ENCODE measurements at regions not wholly inside any gene's neighbourhood (a gene's known extent, or its start where the extent isn't known, plus 50 kb on each side); places are given as distances from the start of the nearest gene placed in this dataset.

DNA sequence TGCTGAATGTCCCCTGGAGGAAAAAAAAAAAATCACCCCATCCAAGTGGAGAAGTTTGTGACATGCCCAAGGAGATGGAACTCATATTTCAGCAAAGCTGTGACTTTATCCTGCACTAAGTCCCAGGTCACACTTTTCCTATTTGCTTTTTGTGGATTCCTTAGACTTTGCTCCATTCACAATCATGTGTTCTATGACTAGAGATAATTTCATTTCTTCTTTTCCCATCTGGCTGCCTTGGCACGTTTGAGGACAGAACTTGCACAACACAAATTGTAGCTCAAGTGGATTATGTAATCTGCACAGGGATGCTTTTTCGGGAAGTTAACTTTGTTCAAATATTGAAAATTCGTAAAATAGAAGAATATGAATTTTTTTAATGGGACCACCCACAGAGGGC, 100.7 kb upstream of the PTPN1 start:
- no peaks in the 10 kb centered on the region for H3K9me3 Mint-ChIP-seq
- no peaks in the 10 kb centered on the region for H3K4me1 Mint-ChIP-seq
- no peaks in the 10 kb centered on the region for H3K36me3 Mint-ChIP-seq (ENCODE audit: insufficient read depth)
- no peak for DNase-seq (ENCODE audit: low spot score in 2 of 2)
- no peak overlapping the region for H3K4me3 Mint-ChIP-seq
- peaks cover 25% of the 10 kb centered on the region for H3K27me3 Mint-ChIP-seq
- no peak overlapping the region for H3K27ac Mint-ChIP-seq (ENCODE audit: low read depth)
- ATAC-seq (replicated peaks; ENCODE audit: extremely low read depth, poor library complexity, severe bottlenecking), result no peak

DNA sequence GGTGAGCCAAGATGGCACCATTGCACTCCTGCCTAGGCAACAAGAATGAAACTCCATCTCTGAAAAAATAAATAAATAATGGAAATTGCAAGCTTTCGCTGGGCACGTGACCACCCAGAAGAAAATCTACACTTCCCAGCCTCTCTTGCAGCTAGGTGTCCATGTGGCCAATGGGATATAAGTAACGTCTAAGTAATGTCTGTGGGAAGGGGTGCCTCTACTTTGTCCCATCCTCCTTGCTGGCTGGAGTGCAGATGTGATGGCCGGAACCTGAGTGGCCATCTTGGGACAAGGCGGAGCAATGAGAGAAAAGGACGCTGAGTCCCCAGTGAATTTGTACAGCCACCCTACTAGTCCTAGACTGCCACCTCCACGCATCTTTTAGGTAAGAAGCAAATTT, 99.8 kb upstream of the PTPN1 start:
- Mint-ChIP-seq H3K27ac (ENCODE audit: low read depth) (no peak overlapping the region), H3K4me3 (no peak overlapping the region), H3K36me3 (ENCODE audit: insufficient read depth) (no peaks in the 10 kb centered on the region), H3K27me3 (peaks cover 27% of the 10 kb centered on the region), H3K9me3 (no peaks in the 10 kb centered on the region), H3K4me1 (no peaks in the 10 kb centered on the region)
- no peak for DNase-seq (ENCODE audit: low spot score in 2 of 2)
- ATAC-seq (replicated peaks; ENCODE audit: extremely low read depth, poor library complexity, severe bottlenecking), result no peak

DNA sequence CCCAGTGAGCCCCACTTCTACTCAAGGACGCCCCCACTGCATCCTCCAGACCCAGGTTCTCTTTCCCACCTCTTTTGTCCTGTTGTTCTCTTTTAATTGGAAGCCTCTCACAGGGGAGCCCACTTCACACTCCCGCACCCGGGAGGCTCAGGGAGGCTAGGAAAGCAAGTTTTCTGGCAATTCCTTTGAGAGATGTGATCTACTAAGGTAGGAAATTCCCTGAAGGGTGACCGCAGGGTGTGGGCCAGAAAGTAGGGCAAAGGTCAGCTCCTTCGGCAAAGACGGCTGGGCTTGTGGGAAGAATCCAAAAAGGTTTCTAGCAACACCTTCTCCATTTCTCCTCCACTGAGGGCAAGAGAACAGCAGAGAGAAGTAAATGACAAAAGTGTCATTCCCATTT, 98.1 kb upstream of the PTPN1 start:
- Mint-ChIP-seq H3K4me1 (no peaks in the 10 kb centered on the region), H3K36me3 (ENCODE audit: insufficient read depth) (no peaks in the 10 kb centered on the region), H3K27me3 (peaks cover 37% of the 10 kb centered on the region), H3K4me3 (no peak overlapping the region), H3K9me3 (no peaks in the 10 kb centered on the region), H3K27ac (ENCODE audit: low read depth) (no peak overlapping the region)
- ATAC-seq (replicated peaks; ENCODE audit: extremely low read depth, poor library complexity, severe bottlenecking), result no peak
- no peak for DNase-seq (ENCODE audit: low spot score in 2 of 2)

DNA sequence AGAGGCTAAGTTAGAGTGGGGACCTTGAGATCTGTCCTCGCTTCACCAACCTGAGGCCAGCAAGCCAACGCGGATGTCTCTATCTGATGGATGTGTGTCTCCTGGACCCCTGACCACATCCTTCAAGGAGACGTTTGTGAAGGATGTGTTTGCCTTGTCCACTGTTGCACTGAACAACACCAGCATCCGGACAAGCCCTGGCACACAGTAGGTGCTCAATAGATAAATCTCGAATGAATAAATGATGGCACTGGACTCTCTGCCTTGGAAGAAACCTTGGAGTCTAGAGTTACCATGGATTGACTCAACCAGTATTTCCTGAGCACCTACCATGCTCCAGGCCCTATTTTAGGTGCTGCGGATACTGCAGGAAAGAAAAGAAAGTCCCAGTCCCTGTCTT, 97.7 kb upstream of the PTPN1 start:
- H3K4me3 Mint-ChIP-seq, result no peak overlapping the region
- H3K27me3 Mint-ChIP-seq, result peaks cover 38% of the 10 kb centered on the region

DNA sequence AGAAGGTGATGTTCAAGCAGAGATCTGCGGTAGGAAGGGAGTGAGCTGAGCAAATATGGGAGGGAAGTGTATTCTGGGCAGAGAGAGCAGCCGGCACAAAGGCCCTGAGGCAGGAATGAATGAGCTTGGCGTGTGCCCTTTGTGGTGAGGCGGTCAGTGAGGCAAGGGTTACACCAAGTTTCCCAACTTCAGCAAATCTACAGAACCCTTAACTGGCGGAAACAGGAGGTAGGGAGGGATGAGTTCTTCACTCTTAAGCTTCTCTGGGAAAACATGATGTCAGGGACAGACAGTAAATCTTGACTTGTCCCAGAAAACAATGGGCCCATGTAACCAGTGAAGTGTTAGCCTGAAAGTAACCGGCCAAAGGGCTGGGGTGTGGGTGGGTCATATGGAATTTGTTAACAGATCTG, 97.1 kb upstream of the PTPN1 start:
- Mint-ChIP-seq H3K4me3 (no peak overlapping the region), H3K27me3 (peaks cover 44% of the 10 kb centered on the region), H3K36me3 (ENCODE audit: insufficient read depth) (peaks cover 2% of the 10 kb centered on the region), H3K4me1 (no peaks in the 10 kb centered on the region), H3K27ac (ENCODE audit: low read depth) (no peak overlapping the region), H3K9me3 (no peaks in the 10 kb centered on the region)
- DNase-seq (ENCODE audit: low spot score in 2 of 2), result no peak
- no peak for ATAC-seq (replicated peaks; ENCODE audit: extremely low read depth, poor library complexity, severe bottlenecking)

More for the DNA sequence above, 97.7 kb upstream of the PTPN1 start:
- no peak for DNase-seq (ENCODE audit: low spot score in 2 of 2)
- no peaks in the 10 kb centered on the region for H3K4me1 Mint-ChIP-seq
- no peaks in the 10 kb centered on the region for H3K36me3 Mint-ChIP-seq (ENCODE audit: insufficient read depth)
- H3K9me3 Mint-ChIP-seq, result no peaks in the 10 kb centered on the region
- ATAC-seq (replicated peaks; ENCODE audit: extremely low read depth, poor library complexity, severe bottlenecking), result no peak
- H3K27ac Mint-ChIP-seq (ENCODE audit: low read depth), result no peak overlapping the region

DNA sequence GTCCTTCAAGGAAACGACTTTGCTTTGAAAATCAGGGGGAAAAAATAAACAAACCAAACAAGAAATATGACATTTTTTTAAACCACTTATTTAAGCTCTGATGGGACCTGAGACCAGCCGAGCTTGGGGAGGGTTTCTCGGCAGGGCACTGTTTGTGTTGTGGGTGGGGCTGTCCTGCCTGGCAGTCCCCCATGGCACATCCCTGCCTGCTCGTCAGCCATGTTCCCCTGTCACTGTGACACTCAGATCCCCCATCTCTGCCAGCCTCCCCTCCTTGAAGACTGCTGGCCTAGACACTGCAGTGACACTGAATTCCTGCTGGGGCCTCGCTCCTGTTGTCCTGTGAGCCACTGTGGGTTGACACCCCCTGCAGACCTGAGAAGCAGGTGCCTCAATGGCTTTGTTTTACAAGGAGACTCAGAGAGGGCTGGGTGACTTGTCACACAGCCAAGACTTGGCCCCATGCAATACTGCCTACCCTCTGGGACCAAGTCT, 95.1 kb upstream of the PTPN1 start:
- Mint-ChIP-seq H3K27me3 (peaks cover 42% of the 10 kb centered on the region), H3K27ac (ENCODE audit: low read depth) (no peak overlapping the region), H3K36me3 (ENCODE audit: insufficient read depth) (peaks cover 2% of the 10 kb centered on the region), H3K9me3 (no peaks in the 10 kb centered on the region), H3K4me1 (no peaks in the 10 kb centered on the region), H3K4me3 (no peak overlapping the region)
- ATAC-seq (replicated peaks; ENCODE audit: extremely low read depth, poor library complexity, severe bottlenecking) (no peak), DNase-seq (ENCODE audit: low spot score in 2 of 2) (no peak)

DNA sequence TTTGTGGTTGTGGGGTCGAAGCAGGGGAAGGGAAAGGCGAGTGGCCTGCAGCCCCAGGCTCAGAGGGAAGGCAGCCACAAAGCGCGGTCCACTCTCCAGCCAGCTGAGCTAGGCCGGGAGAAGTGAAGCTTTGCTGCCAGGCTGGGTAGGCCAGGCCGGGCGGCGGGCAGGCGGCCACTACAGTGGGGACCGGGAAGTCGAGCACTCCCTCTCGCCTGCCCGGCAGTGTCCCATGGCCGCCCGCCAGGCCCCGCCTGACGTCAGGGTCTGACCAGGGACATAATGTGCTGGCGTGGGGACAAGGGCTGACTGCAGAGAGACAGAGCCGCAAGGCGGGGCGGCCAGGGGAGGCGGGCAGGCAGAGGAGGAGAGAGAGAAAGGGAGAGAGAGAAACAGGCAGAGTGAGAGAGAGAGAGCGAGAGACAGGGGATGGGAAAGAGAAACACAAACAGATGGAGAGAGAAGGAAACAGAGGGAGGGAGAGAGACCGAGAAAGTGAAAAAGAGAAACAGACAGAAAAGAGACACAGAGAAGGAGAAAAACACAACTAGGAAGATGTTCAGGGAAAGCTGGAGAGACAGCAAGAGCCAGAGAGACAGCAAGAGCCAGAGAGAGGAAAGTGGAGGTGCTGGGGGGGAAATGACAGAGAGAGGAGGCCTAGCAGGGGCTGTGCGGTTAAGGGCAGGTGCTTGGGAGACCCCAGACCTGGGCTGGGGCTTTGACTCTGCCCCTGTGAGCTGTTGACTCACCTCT, 94.5 kb upstream of the PTPN1 start:
- ATAC-seq (replicated peaks; ENCODE audit: extremely low read depth, poor library complexity, severe bottlenecking), result no peak
- no peak overlapping the region for H3K4me3 Mint-ChIP-seq
- peaks cover 37% of the 10 kb centered on the region for H3K27me3 Mint-ChIP-seq
- H3K36me3 Mint-ChIP-seq (ENCODE audit: insufficient read depth), result peaks cover 2% of the 10 kb centered on the region
- H3K4me1 Mint-ChIP-seq, result no peaks in the 10 kb centered on the region
- H3K27ac Mint-ChIP-seq (ENCODE audit: low read depth), result no peak overlapping the region
- H3K9me3 Mint-ChIP-seq, result no peaks in the 10 kb centered on the region
- DNase-seq (ENCODE audit: low spot score in 2 of 2), result no peak

DNA sequence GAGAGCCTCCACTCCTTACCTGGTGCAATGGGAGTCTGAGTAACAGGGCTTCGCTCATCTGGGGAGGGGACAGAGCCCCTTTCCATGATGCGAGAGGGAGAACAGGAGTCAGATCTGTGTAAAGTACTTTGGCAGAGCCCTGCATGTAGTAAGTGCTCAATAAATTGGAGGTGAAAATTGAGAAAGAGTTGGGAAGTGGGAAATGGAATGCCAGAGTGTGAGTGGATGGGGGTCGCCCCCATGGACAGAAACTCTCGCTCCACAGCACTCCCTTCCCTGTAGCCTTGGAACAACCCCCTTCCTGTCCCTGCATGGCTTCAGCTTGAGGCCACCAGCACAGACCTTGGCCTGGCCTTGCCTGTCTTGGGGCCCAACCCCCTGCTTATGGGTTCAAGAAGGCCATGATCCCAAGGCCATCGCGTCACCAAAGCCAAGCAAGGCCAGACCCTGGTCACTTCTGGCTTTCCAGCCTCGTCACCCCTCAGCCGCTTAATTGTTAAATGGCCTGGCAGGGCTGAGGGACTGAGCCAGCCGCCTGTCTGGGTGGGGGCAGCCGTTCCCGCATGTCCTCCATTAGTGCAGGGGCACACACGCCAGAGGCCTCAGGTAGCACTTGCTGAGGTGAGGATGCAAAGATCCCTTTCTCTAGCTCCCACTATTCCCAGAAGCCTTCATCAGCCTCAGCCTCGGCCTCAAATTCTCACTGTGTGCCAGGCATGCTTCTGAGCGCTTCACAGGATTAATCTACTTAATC, 93.7 kb upstream of the PTPN1 start:
- H3K9me3 Mint-ChIP-seq, result no peaks in the 10 kb centered on the region
- H3K27ac Mint-ChIP-seq (ENCODE audit: low read depth), result no peak overlapping the region
- H3K4me3 Mint-ChIP-seq, result no peak overlapping the region
- no peaks in the 10 kb centered on the region for H3K4me1 Mint-ChIP-seq
- ATAC-seq (replicated peaks; ENCODE audit: extremely low read depth, poor library complexity, severe bottlenecking) (no peak), DNase-seq (ENCODE audit: low spot score in 2 of 2) (no peak)
- peaks cover 35% of the 10 kb centered on the region for H3K27me3 Mint-ChIP-seq
- peaks cover 2% of the 10 kb centered on the region for H3K36me3 Mint-ChIP-seq (ENCODE audit: insufficient read depth)

DNA sequence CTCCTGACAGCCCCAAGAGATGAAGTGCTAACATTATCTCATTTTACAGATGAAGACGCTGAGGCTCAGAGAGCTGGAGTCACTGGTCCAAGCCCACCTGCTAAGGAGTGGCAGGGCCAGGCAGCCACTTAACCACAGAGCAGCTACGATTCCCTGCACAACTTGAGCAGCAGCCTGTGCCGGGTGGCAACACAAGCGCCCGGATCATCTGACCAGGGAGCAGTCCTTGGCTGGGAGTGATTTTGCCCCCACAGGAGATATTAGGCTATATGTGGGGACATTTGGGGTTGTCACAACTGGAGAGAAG, 93.2 kb upstream of the PTPN1 start:
- Mint-ChIP-seq H3K9me3 (no peaks in the 10 kb centered on the region), H3K4me3 (no peak overlapping the region), H3K36me3 (ENCODE audit: insufficient read depth) (peaks cover 2% of the 10 kb centered on the region), H3K27me3 (peaks cover 31% of the 10 kb centered on the region), H3K4me1 (no peaks in the 10 kb centered on the region), H3K27ac (ENCODE audit: low read depth) (no peak overlapping the region)
- no peak for DNase-seq (ENCODE audit: low spot score in 2 of 2)
- no peak for ATAC-seq (replicated peaks; ENCODE audit: extremely low read depth, poor library complexity, severe bottlenecking)

DNA sequence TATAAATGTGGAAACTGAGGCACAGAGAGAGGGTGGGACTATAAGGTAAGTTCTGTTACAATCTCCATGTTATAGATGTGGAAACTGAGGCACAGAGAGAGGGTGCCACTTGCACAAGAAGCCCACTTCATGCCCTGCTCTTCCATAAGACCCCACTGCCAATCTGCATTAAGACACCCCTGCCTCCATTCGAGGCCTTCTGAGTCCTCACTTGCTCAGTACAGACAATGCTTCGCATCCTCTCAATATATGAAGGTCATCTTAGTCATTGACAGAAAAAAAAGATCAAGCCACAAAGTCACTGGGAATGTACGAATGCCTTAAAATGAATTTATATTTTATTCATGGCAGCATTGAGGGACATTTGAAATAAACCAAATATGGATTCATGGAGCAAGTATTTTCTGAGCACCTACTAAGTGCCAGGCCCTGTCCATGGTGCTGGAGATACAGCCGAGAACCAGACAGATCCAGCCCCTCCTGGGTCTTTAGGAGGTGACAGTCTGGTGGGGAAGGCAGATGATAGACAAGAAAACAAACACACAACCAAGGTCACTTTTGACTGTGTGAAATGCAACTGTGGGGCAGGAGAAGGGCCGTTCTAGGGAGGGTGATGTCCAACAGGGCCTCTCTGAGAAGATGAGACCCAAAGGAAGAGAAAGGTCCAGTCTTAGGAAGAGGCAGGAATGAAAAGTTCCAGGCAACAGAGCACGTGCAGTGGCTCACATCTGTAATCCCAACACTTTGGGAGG, 92.5 kb upstream of the PTPN1 start:
- H3K4me1 Mint-ChIP-seq, result no peaks in the 10 kb centered on the region
- peaks cover 31% of the 10 kb centered on the region for H3K27me3 Mint-ChIP-seq
- peaks cover 3% of the 10 kb centered on the region for H3K36me3 Mint-ChIP-seq (ENCODE audit: insufficient read depth)
- no peak overlapping the region for H3K4me3 Mint-ChIP-seq
- ATAC-seq (replicated peaks; ENCODE audit: extremely low read depth, poor library complexity, severe bottlenecking) (no peak), DNase-seq (ENCODE audit: low spot score in 2 of 2) (no peak)
- H3K9me3 Mint-ChIP-seq, result no peaks in the 10 kb centered on the region
- no peak overlapping the region for H3K27ac Mint-ChIP-seq (ENCODE audit: low read depth)

DNA sequence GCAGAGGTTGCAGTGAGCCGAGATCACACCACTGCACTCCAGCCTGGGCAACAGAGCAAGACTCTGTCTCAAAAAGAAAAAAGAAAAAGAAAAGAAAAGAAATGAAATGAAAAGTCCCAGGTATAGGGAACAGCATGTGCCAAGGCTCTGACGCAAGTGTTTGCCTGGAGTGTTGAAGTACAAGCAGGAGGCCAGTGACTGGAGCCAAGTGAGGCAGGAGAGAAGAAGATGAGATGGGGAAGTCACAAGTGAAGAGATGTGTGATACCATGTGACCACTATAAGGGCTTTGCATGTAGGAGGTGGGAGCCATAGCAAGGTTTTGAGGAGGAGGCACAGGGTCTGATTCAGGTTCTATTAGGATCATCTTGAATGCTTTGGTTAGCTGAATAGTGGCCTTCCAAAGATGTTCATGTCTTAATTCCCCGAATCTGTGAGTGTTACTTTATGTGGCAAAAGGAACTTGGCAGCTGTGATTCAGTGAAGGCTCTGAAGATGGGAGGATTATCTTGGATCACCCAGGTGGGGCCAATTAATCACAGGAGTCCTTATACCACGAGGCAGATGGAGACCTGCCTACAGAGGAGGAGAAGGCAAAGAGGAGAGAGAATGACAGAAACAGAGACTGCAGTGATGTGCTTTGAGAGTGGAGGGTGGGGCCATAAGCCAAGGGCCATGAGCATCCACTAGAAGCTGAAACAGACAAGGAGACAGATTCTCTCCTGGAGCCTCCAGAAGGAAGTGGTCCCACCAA, 91.1 kb upstream of the PTPN1 start:
- Mint-ChIP-seq H3K27me3 (peaks cover 34% of the 10 kb centered on the region), H3K4me3 (no peak overlapping the region), H3K9me3 (no peaks in the 10 kb centered on the region), H3K27ac (ENCODE audit: low read depth) (no peak overlapping the region), H3K36me3 (ENCODE audit: insufficient read depth) (peaks cover 3% of the 10 kb centered on the region), H3K4me1 (no peaks in the 10 kb centered on the region)
- no peak for DNase-seq (ENCODE audit: low spot score in 2 of 2)
- no peak for ATAC-seq (replicated peaks; ENCODE audit: extremely low read depth, poor library complexity, severe bottlenecking)

DNA sequence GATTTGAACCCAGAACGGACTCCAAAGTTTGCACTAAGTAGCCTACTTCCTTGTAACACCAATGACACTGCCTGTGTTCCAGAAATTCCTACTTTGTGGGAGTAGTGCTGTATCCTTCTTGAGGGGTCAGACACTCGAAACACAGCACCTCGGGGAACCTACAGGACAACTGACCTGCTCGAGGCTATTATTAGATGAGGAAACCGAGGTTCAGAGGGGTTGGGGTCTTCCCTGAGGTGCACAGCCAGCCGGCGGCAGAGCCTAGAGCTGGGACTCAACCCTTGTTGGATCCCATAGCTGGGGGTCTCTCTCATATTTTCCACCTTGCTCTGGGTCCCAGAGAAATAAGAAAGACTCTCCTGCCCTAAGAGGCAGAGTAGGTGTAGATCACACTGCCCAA, 89.8 kb upstream of the PTPN1 start:
- Mint-ChIP-seq H3K4me3 (no peak overlapping the region), H3K27ac (ENCODE audit: low read depth) (no peak overlapping the region), H3K36me3 (ENCODE audit: insufficient read depth) (peaks cover 3% of the 10 kb centered on the region), H3K4me1 (no peaks in the 10 kb centered on the region), H3K27me3 (peaks cover 32% of the 10 kb centered on the region), H3K9me3 (no peaks in the 10 kb centered on the region)
- ATAC-seq (replicated peaks; ENCODE audit: extremely low read depth, poor library complexity, severe bottlenecking) (no peak), DNase-seq (ENCODE audit: low spot score in 2 of 2) (no peak)

All from central memory CD8-positive, alpha-beta T cell (primary cell).